ENCODE measurements at regions not wholly inside any gene's neighbourhood (a gene's known extent, or its start where the extent isn't known, plus 50 kb on each side); places are given as distances from the start of the nearest gene placed in this dataset.

- in situ Hi-C loops (cut with MboI; ENCODE audit: low sequenced_read_pairs in 4 of 4): no loop called here
These were observed 73.5 kb downstream of the RASSF10 start for GRCh38 chr11:13082588-13082987.

GRCh38 chr11:13090228-13090708, 81.2 kb downstream of the RASSF10 start:
- no peak overlapping the region for H3K27ac ChIP-seq
- no peaks in the 10 kb centered on the region for H3K36me3 ChIP-seq
- H3K9me3 ChIP-seq: no peaks in the 10 kb centered on the region
- in situ Hi-C loops (cut with MboI; ENCODE audit: low sequenced_read_pairs in 4 of 4): no loop called here
- intact Hi-C loops (cut with DNase I; ENCODE audit: low total_unique reads): no loop called here
- H3K4me3 ChIP-seq: no peak overlapping the region
- ATAC-seq (no peak), DNase-seq (no peak)
- TF ChIP-seq POLR2A (IDR thresholded peaks at IDR 0.05): no peak
- TF ChIP-seq CTCF (IDR thresholded peaks at IDR 0.05 in 4 of 5, conservative IDR thresholded peaks at IDR 0.05 in 1 of 5): no peak
- no peaks in the 10 kb centered on the region for H3K27me3 ChIP-seq
- no peaks in the 10 kb centered on the region for H3K4me1 ChIP-seq

More at GRCh38 chr11:13082588-13082987, 73.5 kb downstream of the RASSF10 start:
- no peaks in the 10 kb centered on the region for H3K27me3 ChIP-seq
- intact Hi-C loops (cut with DNase I; ENCODE audit: low total_unique reads): no loop called here
- no peak for ATAC-seq
- no peaks in the 10 kb centered on the region for H3K4me1 ChIP-seq
- DNase-seq: no peak
- no peaks in the 10 kb centered on the region for H3K36me3 ChIP-seq
- H3K4me3 ChIP-seq: no peak overlapping the region
- H3K9me3 ChIP-seq: no peaks in the 10 kb centered on the region
- TF ChIP-seq POLR2A (IDR thresholded peaks at IDR 0.05) (no peak), CTCF (IDR thresholded peaks at IDR 0.05 in 4 of 5, conservative IDR thresholded peaks at IDR 0.05 in 1 of 5) (no peak)
- H3K27ac ChIP-seq: no peak overlapping the region

- no peaks in the 10 kb centered on the region for H3K4me1 ChIP-seq
- H3K4me3 ChIP-seq: no peak overlapping the region
- peaks cover 0 to 2% (median 0%) of the 10 kb centered on the region in 3 donors for H3K27me3 ChIP-seq
- H3K36me3 ChIP-seq: no peaks in the 10 kb centered on the region
- in situ Hi-C loops (cut with MboI; ENCODE audit: low sequenced_read_pairs in 4 of 4) (no loop called here), intact Hi-C loops (cut with DNase I; ENCODE audit: low total_unique reads) (no loop called here)
- ATAC-seq (no peak), DNase-seq (no peak)
- TF ChIP-seq POLR2A (IDR thresholded peaks at IDR 0.05) (no peak), CTCF (IDR thresholded peaks at IDR 0.05 in 4 of 5, conservative IDR thresholded peaks at IDR 0.05 in 1 of 5) (no peak)
- H3K9me3 ChIP-seq: no peaks in the 10 kb centered on the region
- H3K27ac ChIP-seq: no peak overlapping the region
These were observed 82.3 kb downstream of the RASSF10 start for GRCh38 chr11:13091373-13091772.

- H3K27me3 ChIP-seq: peaks cover 0 to 2% (median 0%) of the 10 kb centered on the region in 3 donors
- in situ Hi-C loops (cut with MboI; ENCODE audit: low sequenced_read_pairs in 4 of 4): no loop called here
These were observed 82.7 kb downstream of the RASSF10 start for GRCh38 chr11:13091804-13092203.

More at GRCh38 chr11:13091804-13092203, 82.7 kb downstream of the RASSF10 start:
- ATAC-seq (no peak), DNase-seq (no peak)
- TF ChIP-seq POLR2A (IDR thresholded peaks at IDR 0.05) (no peak), CTCF (IDR thresholded peaks at IDR 0.05 in 4 of 5, conservative IDR thresholded peaks at IDR 0.05 in 1 of 5) (no peak)
- Histone ChIP-seq H3K4me3 (no peak overlapping the region), H3K9me3 (no peaks in the 10 kb centered on the region), H3K4me1 (no peaks in the 10 kb centered on the region), H3K36me3 (no peaks in the 10 kb centered on the region), H3K27ac (no peak overlapping the region)
- intact Hi-C loops (cut with DNase I; ENCODE audit: low total_unique reads): no loop called here
